ENCODE measurements at regions not wholly inside any gene's neighbourhood (a gene's known extent, or its start where the extent isn't known, plus 50 kb on each side); places are given as distances from the start of the nearest gene placed in this dataset.

- DNase-seq (ENCODE audit: low read depth in 2 of 2) = no peak
These were observed 595.4 kb upstream of the AGA start for GRCh38 chr4:178037459-178038214.

- DNase-seq (ENCODE audit: low read depth in 2 of 2) = no peak
These were observed 614.8 kb upstream of the AGA start for GRCh38 chr4:178056996-178057395.

DNA sequence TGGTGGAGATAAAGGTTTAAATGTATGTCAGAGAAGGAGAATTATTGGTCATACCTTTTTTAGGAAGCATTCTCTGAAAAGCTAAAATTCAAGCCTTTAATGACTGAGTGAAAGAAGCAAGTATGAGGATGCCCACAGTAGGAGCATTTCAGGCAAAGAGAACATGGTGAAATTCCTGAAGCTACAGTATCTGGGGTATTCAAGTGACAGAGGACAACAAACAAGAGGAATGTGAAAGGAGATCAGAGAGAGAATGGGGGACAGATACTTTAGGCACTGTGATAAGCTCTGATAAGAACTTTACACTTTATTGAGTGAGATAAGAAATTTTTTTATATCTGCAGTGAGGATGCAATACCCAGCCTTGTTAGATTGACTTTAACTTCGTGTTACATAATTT lies 621.3 kb upstream of the AGA start:
- no peak for DNase-seq (ENCODE audit: low read depth in 2 of 2)

DNA sequence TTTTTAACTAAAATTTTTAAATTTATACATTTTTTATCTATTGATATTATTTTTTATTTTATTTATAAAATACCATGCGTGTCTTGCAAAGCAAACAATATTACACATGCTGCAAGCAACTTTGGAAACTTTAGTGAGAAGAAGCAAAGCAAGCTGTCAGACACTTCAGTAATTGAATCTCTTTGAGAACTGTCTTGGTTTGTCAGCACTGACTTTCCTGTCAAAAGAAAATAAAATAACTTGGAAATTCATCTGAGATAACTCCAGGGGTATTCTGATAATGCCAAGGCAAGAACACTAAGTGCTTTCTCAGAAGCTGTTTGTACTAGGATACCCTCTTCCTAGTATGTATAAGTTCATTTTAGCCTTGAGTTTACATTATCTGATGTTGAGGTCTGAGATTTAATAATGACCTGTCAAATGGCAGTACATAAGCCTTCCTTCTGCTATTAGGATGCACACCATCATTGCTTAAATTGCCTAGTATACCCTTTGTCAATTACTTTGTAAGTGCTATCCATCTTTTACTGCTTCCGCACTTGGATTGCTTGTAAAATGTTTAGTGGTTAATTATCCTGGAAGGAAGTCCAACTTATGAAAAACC lies 624.2 kb upstream of the AGA start:
- DNase-seq (ENCODE audit: low read depth in 2 of 2) = no peak

DNA sequence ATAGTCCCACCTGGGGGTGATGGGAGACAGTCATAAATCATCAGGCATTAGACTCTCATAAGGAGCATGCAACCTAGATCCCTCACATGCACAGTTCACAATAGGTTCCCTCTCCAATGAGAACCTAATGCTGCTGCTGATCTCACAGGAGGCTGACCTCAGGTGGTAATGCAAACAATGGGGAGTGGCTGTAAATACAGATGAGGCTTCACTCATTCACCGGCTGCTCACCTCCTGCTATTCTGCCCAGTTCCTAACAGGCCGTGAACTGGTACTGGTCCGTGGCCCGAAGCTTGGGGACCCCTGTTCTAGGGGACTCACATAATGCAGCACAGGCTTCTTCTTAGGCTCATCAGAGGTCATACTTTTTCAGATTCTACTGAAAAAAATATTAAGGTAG lies 625.9 kb upstream of the AGA start:
- DNase-seq (ENCODE audit: low read depth in 2 of 2) = no peak

DNA sequence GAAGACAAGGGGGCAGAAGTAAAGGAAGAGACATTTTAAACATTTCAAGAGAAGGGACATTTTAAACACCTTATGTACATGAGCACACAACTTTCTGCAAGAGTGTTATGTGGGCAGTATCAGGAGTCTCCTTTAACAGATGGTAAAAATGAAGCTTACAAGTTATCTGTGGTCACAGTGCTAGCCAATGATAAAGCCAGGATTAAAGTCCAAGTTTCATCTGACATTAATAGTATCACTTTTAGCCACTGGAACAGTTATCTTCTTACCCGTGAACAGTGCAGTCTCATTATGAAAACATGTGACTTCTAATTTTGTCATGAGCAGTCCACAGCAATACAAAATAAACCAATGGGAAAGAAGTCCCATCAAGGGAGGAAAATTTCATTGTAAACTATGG lies 627.9 kb upstream of the AGA start:
- DNase-seq (ENCODE audit: low read depth in 2 of 2) = no peak

- no peak for DNase-seq (ENCODE audit: low read depth in 2 of 2)
These were observed 638.1 kb upstream of the AGA start for GRCh38 chr4:178080312-178080711.

DNA sequence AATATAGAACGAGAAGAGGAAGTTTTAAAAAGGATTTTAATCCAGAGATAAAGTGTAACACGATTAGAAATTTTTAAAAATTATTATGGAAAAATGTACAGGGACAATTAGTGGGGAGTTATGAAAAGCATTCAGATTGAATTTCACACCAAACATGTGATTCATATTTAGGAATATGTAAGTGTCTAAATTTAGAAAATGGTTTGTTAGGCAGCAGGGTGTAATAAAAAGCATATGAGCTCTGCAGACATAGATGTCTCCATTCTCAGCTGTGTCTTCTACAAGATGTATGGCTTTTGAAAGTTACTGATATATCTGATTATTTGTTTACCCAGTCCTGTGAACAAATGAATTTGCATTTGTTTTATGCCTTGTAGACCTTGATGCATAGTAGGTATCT lies 638.9 kb upstream of the AGA start:
- no peak for DNase-seq (ENCODE audit: low read depth in 2 of 2)

DNA sequence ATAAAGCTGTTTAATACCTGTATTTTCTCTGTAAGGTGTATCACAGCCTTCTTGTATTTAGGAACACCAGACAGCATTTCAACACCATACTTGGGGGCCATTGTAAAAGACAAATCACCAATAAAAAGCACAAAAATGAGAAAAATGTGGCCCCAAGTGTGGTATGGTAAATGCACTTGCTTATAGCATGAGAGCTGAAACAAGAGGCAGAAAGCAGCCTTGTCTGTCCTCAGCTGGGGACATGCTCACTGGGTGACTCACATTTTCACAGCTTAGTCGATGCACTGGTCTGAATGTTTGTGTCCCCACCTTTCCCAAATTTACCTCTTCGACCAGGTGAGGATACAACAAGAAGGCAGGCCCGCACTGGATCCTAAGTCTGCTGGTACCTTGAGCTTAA lies 639.7 kb upstream of the AGA start:
- DNase-seq (ENCODE audit: low read depth in 2 of 2) = no peak

DNA sequence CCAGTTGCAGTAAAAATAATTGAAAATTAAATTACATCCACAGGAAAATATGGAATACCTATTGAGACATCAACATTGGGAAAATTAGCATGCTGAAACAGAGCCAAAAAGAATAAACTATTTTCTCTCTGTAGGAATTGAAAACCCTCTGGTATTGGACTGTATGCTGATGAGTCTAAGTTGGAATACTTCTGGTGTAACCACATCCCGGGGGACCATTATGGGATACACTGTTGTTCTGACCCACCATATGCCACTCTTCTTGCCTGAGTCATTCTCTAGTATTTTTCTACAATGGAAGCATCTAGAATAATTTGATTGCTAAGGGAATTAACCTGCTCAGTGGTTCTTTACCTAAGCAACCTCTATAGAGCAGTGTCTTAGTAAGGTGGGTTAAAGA lies 640.7 kb upstream of the AGA start:
- no peak for DNase-seq (ENCODE audit: low read depth in 2 of 2)

- no peak for DNase-seq (ENCODE audit: low read depth in 2 of 2)
These were observed 641.7 kb upstream of the AGA start for GRCh38 chr4:178083968-178084367.

DNA sequence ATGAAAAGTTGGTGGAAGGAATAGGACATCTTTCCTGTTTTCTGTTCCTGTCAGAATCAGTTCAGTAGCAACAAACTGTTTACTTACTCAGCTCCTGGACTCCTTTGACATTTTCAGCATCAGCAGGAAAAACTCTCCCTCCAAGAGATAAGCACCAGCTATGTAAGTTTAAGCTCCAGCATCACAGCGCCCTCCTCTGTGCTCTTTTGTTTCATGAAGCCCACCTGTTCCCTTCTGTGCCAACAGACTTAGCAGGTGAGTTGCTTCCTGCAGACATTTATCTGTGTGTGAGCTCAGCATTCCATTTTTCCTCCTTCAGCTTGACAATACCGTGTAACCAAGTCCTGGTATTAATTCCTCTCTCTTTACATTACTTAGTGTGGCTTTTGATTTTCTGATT lies 644.1 kb upstream of the AGA start:
- no peak for DNase-seq (ENCODE audit: low read depth in 2 of 2)

GRCh38 chr4:178090640-178091411 lies 648.6 kb upstream of the AGA start:
- no peak for DNase-seq (ENCODE audit: low read depth in 2 of 2)

GRCh38 chr4:178102139-178102538 lies 659.9 kb upstream of the AGA start:
- no peak for DNase-seq (ENCODE audit: low read depth in 2 of 2)

DNA sequence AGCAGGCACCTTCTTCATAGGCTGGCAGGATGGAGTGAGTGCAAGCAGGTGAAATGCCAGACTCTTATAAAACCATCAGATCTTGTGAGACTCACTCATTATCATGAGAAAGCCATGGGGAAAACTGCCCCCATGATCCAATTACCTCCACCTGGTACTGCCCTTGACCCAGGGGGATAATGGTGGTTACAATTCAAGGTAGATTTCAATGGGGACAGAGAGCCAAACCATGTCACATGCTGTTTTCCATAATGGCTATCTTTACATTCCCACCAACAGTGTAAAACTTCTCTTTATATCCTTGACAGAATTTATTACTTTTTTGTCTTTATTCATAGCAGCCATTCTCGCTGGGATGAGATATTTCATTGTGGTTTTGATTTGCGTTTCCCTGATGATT lies 663.0 kb upstream of the AGA start:
- no peak for DNase-seq (ENCODE audit: low read depth in 2 of 2)

DNA sequence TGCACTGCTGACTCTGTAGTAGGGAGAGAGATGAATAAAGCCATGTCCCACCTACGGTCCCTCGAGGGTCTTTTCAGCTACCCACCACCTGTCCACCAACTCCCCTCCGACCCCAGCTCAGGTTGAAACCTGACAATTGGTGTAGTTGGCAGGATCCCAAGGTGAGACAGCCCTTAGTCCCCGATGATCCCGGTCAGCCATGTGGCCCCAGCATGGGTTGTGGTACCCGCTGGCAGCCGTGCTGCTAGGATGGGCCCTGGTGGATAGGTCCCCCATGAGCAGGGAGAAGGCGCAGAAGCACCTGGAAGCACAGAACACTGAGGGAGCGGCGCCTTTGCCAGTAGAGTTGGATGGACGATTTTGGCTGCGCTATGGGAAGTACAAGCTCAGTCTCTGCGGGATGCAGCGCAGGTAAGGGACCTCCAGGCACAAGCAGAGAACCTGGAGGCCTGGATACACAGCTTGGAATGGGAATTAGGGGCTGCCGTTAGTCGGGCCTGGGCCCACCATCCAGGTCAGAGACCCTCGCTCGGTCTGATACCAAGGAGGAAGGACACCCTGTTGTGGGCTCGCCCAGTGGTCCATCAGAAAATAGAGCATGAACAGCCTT lies 694.6 kb upstream of the AGA start:
- DNase-seq (ENCODE audit: low read depth in 2 of 2) = no peak

- no peak for DNase-seq (ENCODE audit: low read depth in 2 of 2)
These were observed 695.7 kb upstream of the AGA start for GRCh38 chr4:178137732-178138471.

DNA sequence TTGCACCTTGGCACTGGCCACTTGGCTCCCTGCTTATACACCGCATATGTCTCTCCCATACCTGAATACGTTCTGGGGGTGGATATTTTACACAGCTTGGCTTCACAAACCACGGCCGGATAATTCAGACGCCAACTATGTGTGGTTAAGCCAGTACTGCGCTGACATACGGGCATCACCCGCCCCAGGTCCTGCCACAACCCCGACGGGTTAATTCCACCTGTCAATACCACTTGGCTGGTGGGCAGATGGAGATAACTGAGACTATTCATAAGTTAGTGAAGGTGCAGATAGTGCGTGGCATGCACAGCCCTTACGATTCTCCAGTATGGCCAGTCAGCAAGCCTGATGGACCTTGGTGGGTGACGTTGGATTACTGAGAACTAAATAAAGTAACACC lies 696.3 kb upstream of the AGA start:
- DNase-seq (ENCODE audit: low read depth in 2 of 2) = no peak

- no peak for DNase-seq (ENCODE audit: low read depth in 2 of 2)
These were observed 698.2 kb upstream of the AGA start for GRCh38 chr4:178140326-178140915.

DNA sequence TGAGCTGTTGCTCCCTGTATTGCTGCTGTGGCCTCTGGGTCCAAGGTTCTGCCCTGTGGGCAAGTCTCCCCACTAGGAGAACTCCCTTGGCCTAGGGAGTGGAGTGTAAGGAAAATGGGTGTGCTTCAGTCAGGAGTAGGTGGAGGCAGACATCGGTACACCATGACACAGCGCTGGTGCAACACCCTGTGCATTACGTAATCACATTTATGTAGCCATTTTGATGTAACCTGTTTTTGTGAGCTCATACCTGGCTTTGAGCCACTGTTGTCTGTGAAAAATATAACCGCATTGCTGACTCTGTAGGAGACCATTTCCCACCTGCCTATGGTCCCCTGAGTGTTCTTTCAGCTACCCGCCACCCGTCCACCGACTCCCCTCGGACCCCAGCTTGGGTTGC lies 700.5 kb upstream of the AGA start:
- DNase-seq (ENCODE audit: low read depth in 2 of 2) = no peak

GRCh38 chr4:178148106-178148505 lies 705.9 kb upstream of the AGA start:
- no peak for DNase-seq (ENCODE audit: low read depth in 2 of 2)
